ENCODE measurements at regions not wholly inside any gene's neighbourhood (a gene's known extent, or its start where the extent isn't known, plus 50 kb on each side); places are given as distances from the start of the nearest gene placed in this dataset.
"Not testable (repeated sequence)": the region's sequence is repeated elsewhere in the genome, so short reads cannot be mapped to it uniquely, and the experiment has no call there.

GRCh38 chr16:22980514-22980913 lies 166.6 kb downstream of the HS3ST2 start:
- TF ChIP-seq, protein P1, sequence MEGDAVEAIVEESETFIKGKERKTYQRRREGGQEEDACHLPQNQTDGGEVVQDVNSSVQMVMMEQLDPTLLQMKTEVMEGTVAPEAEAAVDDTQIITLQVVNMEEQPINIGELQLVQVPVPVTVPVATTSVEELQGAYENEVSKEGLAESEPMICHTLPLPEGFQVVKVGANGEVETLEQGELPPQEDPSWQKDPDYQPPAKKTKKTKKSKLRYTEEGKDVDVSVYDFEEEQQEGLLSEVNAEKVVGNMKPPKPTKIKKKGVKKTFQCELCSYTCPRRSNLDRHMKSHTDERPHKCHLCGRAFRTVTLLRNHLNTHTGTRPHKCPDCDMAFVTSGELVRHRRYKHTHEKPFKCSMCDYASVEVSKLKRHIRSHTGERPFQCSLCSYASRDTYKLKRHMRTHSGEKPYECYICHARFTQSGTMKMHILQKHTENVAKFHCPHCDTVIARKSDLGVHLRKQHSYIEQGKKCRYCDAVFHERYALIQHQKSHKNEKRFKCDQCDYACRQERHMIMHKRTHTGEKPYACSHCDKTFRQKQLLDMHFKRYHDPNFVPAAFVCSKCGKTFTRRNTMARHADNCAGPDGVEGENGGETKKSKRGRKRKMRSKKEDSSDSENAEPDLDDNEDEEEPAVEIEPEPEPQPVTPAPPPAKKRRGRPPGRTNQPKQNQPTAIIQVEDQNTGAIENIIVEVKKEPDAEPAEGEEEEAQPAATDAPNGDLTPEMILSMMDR (IDR thresholded peaks at IDR 0.05), result not testable (repeated sequence)
- TF ChIP-seq POLR2A, POLR2AphosphoS5, EP300 (IDR thresholded peaks at IDR 0.05): not testable (repeated sequence)
